ENCODE measurements at regions not wholly inside any gene's neighbourhood (a gene's known extent, or its start where the extent isn't known, plus 50 kb on each side); places are given as distances from the start of the nearest gene placed in this dataset.

DNA sequence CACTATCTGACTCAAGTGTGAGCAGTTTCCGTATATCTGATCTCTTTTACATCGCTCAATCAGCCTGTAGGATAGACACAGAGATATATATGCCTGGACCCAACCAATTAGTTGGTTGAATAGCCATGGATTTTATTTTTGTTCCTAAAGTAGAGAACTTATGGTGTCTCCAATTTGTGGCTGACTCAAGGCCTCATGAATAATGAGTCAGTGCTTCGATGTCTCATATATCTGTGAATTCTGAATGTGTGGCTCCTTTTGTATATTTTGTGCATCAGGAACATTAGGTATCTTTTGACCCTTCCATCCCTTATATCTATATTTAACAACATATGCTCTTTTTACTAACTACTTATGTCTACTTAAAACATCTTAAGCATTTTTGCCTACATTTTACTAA is 64.5 kb downstream of the OR2B2 start:
- no peak for TF ChIP-seq POLR2A (IDR thresholded peaks at IDR 0.05)
- TF ChIP-seq, protein P1, sequence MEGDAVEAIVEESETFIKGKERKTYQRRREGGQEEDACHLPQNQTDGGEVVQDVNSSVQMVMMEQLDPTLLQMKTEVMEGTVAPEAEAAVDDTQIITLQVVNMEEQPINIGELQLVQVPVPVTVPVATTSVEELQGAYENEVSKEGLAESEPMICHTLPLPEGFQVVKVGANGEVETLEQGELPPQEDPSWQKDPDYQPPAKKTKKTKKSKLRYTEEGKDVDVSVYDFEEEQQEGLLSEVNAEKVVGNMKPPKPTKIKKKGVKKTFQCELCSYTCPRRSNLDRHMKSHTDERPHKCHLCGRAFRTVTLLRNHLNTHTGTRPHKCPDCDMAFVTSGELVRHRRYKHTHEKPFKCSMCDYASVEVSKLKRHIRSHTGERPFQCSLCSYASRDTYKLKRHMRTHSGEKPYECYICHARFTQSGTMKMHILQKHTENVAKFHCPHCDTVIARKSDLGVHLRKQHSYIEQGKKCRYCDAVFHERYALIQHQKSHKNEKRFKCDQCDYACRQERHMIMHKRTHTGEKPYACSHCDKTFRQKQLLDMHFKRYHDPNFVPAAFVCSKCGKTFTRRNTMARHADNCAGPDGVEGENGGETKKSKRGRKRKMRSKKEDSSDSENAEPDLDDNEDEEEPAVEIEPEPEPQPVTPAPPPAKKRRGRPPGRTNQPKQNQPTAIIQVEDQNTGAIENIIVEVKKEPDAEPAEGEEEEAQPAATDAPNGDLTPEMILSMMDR (IDR thresholded peaks at IDR 0.05) = no peak
- no peak for TF ChIP-seq EP300 (IDR thresholded peaks at IDR 0.05)
- no peak for TF ChIP-seq POLR2AphosphoS5 (IDR thresholded peaks at IDR 0.05)

Measured in gastroesophageal sphincter (tissue), 3 donors.